ENCODE measurements at regions not wholly inside any gene's neighbourhood (a gene's known extent, or its start where the extent isn't known, plus 50 kb on each side); places are given as distances from the start of the nearest gene placed in this dataset.

DNA sequence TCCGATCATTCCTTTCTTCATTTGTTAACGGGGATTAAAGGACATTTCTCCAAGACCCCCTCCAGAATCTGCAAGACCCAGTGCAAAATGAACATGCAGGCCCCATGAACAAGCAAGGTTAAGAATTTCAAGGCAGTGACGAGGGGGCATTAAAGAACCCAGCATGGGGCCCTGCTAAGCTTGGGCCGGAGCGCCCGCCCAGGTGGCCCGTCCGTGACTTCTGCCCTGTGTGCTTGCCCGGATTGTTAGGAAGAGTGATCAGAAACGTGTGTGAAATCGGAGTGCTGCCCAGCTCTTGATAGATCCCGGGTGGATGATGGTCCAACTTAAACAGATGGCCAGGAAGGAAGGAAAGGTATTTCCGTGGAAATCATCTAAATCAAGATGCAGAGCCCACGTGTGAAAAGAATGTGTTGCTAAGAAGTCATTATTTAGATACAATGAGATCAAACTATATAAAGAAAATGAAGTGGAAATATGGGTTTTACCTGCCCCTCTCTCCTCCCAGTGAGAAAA lies 213.6 kb downstream of the KLF6 start:
- no peak overlapping the region for H3K4me3 Mint-ChIP-seq (ENCODE audit: unreplicated experiment)
- H3K4me1 Mint-ChIP-seq (ENCODE audit: unreplicated experiment) = peaks cover 15% of the 10 kb centered on the region
- H3K27me3 Mint-ChIP-seq (ENCODE audit: unreplicated experiment) = peaks cover 3% of the 10 kb centered on the region
- no peaks in the 10 kb centered on the region for H3K36me3 Mint-ChIP-seq (ENCODE audit: low read depth, unreplicated experiment)
- TF ChIP-seq, protein P1, sequence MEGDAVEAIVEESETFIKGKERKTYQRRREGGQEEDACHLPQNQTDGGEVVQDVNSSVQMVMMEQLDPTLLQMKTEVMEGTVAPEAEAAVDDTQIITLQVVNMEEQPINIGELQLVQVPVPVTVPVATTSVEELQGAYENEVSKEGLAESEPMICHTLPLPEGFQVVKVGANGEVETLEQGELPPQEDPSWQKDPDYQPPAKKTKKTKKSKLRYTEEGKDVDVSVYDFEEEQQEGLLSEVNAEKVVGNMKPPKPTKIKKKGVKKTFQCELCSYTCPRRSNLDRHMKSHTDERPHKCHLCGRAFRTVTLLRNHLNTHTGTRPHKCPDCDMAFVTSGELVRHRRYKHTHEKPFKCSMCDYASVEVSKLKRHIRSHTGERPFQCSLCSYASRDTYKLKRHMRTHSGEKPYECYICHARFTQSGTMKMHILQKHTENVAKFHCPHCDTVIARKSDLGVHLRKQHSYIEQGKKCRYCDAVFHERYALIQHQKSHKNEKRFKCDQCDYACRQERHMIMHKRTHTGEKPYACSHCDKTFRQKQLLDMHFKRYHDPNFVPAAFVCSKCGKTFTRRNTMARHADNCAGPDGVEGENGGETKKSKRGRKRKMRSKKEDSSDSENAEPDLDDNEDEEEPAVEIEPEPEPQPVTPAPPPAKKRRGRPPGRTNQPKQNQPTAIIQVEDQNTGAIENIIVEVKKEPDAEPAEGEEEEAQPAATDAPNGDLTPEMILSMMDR (IDR thresholded peaks at IDR 0.05; ENCODE audit: unreplicated experiment) = no peak
- H3K9me3 Mint-ChIP-seq (ENCODE audit: unreplicated experiment) = no peaks in the 10 kb centered on the region
- no peak overlapping the region for H3K27ac Mint-ChIP-seq (ENCODE audit: unreplicated experiment)
- DNase-seq (ENCODE audit: low spot score) = no peak

DNA sequence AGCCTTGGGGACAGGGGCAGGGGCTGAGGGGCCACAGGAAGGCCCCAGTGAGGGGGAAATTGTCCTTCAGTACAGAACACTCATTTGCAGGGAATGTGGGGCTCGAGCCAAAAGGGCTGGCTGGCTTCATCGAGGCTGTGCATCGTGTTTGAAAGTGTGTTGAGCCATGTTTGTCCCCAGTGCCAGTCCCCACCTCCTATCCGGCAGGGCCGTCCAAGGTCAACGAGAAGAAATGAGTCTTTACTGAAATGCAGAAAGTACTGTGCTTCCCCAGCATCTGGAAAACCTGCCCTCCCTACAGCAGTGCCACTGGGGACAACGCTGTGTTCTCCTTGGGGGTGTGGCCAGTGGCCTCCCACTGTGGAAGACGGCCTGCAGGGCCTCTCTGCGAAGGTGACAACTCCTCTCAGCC lies 214.1 kb downstream of the KLF6 start:
- Mint-ChIP-seq H3K4me1 (ENCODE audit: unreplicated experiment) (peaks cover 15% of the 10 kb centered on the region), H3K4me3 (ENCODE audit: unreplicated experiment) (no peak overlapping the region), H3K36me3 (ENCODE audit: low read depth, unreplicated experiment) (no peaks in the 10 kb centered on the region), H3K27ac (ENCODE audit: unreplicated experiment) (no peak overlapping the region), H3K27me3 (ENCODE audit: unreplicated experiment) (peaks cover 3% of the 10 kb centered on the region), H3K9me3 (ENCODE audit: unreplicated experiment) (no peaks in the 10 kb centered on the region)
- no peak for DNase-seq (ENCODE audit: low spot score)
- TF ChIP-seq, protein P1 (IDR thresholded peaks at IDR 0.05; ENCODE audit: unreplicated experiment) = no peak

DNA sequence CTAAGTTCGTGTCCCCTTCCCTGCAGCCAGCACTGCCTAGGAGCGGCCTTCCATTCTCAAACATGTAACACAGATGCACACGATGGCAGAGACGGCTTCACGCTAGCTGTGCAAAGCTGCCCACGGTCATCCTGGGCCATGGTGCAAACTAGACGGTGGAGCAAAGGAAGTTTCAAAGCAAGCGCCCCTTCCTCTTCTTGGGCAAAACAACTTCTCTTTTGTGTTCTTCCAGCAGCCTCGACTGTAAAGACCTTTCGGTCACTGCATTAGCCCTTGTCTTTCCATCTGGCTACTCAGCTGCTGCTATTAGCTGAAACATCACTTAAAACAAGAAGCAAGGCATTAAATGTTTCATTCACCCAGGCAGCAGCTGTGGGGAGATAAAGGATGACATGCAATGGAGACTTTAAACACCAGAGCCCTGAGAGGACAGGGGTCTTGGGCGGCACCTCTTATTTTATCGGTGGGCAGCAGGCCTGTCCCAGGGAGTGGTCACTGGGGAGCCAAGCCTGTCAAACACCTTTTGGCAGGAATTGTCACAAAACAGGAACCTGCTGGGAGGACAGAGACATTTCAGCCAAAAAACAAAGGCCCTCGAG lies 214.8 kb downstream of the KLF6 start:
- Mint-ChIP-seq H3K27me3 (ENCODE audit: unreplicated experiment) (peaks cover 3% of the 10 kb centered on the region), H3K4me1 (ENCODE audit: unreplicated experiment) (peaks cover 15% of the 10 kb centered on the region), H3K9me3 (ENCODE audit: unreplicated experiment) (no peaks in the 10 kb centered on the region), H3K27ac (ENCODE audit: unreplicated experiment) (no peak overlapping the region), H3K36me3 (ENCODE audit: low read depth, unreplicated experiment) (no peaks in the 10 kb centered on the region), H3K4me3 (ENCODE audit: unreplicated experiment) (no peak overlapping the region)
- TF ChIP-seq, protein P1 (IDR thresholded peaks at IDR 0.05; ENCODE audit: unreplicated experiment) = no peak
- no peak for DNase-seq (ENCODE audit: low spot score)

DNA sequence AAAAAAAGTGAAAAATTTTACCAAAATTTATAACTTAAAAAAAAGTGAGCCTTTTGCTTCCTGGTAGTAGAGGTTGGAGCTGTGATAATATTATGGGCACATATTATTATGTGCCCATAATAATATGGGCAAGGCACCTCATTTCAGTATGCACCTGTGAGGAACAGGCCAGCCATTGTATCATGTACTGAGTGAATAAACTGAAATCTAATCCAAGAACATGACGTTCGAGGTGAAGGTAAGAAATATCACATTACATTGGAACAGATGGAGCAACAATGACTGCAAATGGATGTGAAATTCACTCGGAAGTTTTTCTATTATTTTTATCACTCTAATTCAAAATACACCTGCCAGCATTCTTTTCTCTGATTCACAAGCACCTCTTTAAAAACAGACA lies 216.0 kb downstream of the KLF6 start:
- H3K36me3 Mint-ChIP-seq (ENCODE audit: low read depth, unreplicated experiment) = no peaks in the 10 kb centered on the region
- DNase-seq (ENCODE audit: low spot score) = no peak
- H3K27me3 Mint-ChIP-seq (ENCODE audit: unreplicated experiment) = peaks cover 3% of the 10 kb centered on the region
- no peak overlapping the region for H3K27ac Mint-ChIP-seq (ENCODE audit: unreplicated experiment)
- peaks cover 15% of the 10 kb centered on the region for H3K4me1 Mint-ChIP-seq (ENCODE audit: unreplicated experiment)
- TF ChIP-seq, protein P1 (IDR thresholded peaks at IDR 0.05; ENCODE audit: unreplicated experiment) = no peak
- no peaks in the 10 kb centered on the region for H3K9me3 Mint-ChIP-seq (ENCODE audit: unreplicated experiment)
- no peak overlapping the region for H3K4me3 Mint-ChIP-seq (ENCODE audit: unreplicated experiment)

DNA sequence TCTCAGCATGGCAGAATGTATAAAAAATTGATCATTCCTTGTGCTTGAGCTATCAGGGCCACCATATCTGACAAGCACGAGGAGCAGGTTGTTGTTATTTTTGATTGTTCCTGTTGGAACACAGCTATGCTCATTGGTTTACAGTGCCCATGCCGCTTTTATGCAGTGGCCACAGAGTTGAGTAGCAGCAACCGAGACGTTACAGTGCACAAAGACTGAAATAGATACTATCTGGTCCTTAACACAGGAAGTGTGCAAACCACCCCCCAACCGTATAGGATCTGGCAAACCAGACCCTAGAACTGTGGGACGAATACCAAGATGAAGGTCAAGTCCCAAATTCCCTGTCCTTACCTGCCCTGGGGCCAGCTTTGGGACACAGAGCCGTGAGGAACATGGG lies 216.6 kb downstream of the KLF6 start:
- Mint-ChIP-seq H3K9me3 (ENCODE audit: unreplicated experiment) (no peaks in the 10 kb centered on the region), H3K27me3 (ENCODE audit: unreplicated experiment) (peaks cover 3% of the 10 kb centered on the region), H3K4me1 (ENCODE audit: unreplicated experiment) (peaks cover 15% of the 10 kb centered on the region), H3K27ac (ENCODE audit: unreplicated experiment) (no peak overlapping the region), H3K4me3 (ENCODE audit: unreplicated experiment) (no peak overlapping the region), H3K36me3 (ENCODE audit: low read depth, unreplicated experiment) (no peaks in the 10 kb centered on the region)
- DNase-seq (ENCODE audit: low spot score) = no peak
- TF ChIP-seq, protein P1 (IDR thresholded peaks at IDR 0.05; ENCODE audit: unreplicated experiment) = no peak

All from endothelial cell (in vitro differentiated cells).